HepG2 (cell line): ENCODE measurements at regions not wholly inside any gene's neighbourhood (a gene's known extent, or its start where the extent isn't known, plus 50 kb on each side); places are given as distances from the start of the nearest gene placed in this dataset.

Experiments used
- ATAC-seq: fragments of 200-7000 bp; cut with Tn5 transposase; 3 replicates; pipeline ENCODE4 v1.9.1; 2020; ENCODE audit warnings: mild to moderate bottlenecking, moderate library complexity
- BruUV-seq: library from RNA; stranded (reverse); fragments of 400-500 nt; replicated peaks from 2 replicates; lab custom pipeline; 2021; lab: Mats Ljungman, UMichigan
- CTCF ChIA-PET: fragments of 300-600 bp; formaldehyde crosslinking; extraction: SDS; loops from one replicate; lab custom pipeline; 2021; ENCODE audit warnings: low total read pairs, inconsistent platforms, low intra/inter-chr PET ratio; lab: Yijun Ruan, JAX
- POLR2A ChIA-PET: fragments of 350-600 bp; sonication (Branson Sonifier 250); formaldehyde crosslinking; loops from one replicate; lab custom pipeline; 2020; ENCODE audit warnings: antibody characterized with exemption, inconsistent platforms; lab: Yijun Ruan, JAX
- DNase-seq: peaks from one replicate; pipeline ENCODE4 v3.0.0-alpha.2; 2015; ENCODE audit warnings: low spot score
- FAIRE-seq: peaks from 3 replicates; lab custom pipeline; 2011; peaks lifted over from hg19 to GRCh38; lab: Jason Lieb, UNC
- H2AFZ ChIP-seq: one replicate; pipeline ENCODE4 v1.6.1; 2011; ENCODE audit warnings: low read length, inconsistent platforms
- H3K27ac ChIP-seq: fragments of 300-600 bp; 3 replicates; pipeline ENCODE4 v1.8.0; 2011; ENCODE audit warnings: mixed run types, mild to moderate bottlenecking, mixed read lengths, low read length, inconsistent platforms; ENCODE audit not compliant: insufficient read depth; ENCODE audit errors: extremely low read length
- H3K27me3 ChIP-seq, 2 experiments: fragments of 200-600 bp in 1 of 2; 2 replicates in 1 of 2; 3 replicates in 1 of 2; pipeline versions ENCODE4 v1.6.0 to v1.8.0; 2011; ENCODE audit warnings: low read length in 2 of 2, mild to moderate bottlenecking in 2 of 2, moderate library complexity in 2 of 2, inconsistent platforms in 1 of 2; ENCODE audit not compliant: insufficient read depth in 2 of 2, control insufficient read depth in 1 of 2
- H3K36me3 ChIP-seq, 2 experiments: fragments of 200-600 bp in 1 of 2; replicated peaks in 1 of 2; 2 replicates in 1 of 2; 3 replicates in 1 of 2; pipeline versions ENCODE4 v1.5.1 to v1.8.0; 2011; ENCODE audit warnings: low read length in 2 of 2, inconsistent platforms in 1 of 2; ENCODE audit not compliant: insufficient read depth in 2 of 2, control insufficient read depth in 1 of 2
- H3K4me1 ChIP-seq: 2 replicates; pipeline ENCODE4 v1.5.1; 2012; ENCODE audit warnings: low read length, inconsistent platforms; ENCODE audit not compliant: insufficient read depth
- H3K4me2 ChIP-seq: 2 replicates; pipeline ENCODE4 v1.6.0; 2011; ENCODE audit warnings: low read depth, low read length, inconsistent platforms
- H3K4me3 ChIP-seq, 3 experiments: fragments of 200-600 bp in 1 of 3; sonication (generic), shearing (Covaris generic) in 1 of 3; replicated peaks in 1 of 3; 2 replicates each; pipeline ENCODE4 v1.5.1; 2011 to 2016; ENCODE audit warnings: low read length in 3 of 3, inconsistent platforms in 2 of 3, low read depth in 2 of 3, mild to moderate bottlenecking in 2 of 3, control low read depth in 1 of 3, mixed read lengths in 1 of 3; ENCODE audit not compliant: insufficient read depth in 1 of 3
- H3K79me2 ChIP-seq: one replicate; pipeline ENCODE4 v1.6.1; 2011; ENCODE audit warnings: low read length, inconsistent platforms; ENCODE audit not compliant: insufficient read depth
- H3K9ac ChIP-seq: 2 replicates; pipeline ENCODE4 v1.6.0; 2011; ENCODE audit warnings: mild to moderate bottlenecking, low read depth, low read length, inconsistent platforms; ENCODE audit not compliant: insufficient read depth
- H3K9me3 ChIP-seq: 2 replicates; pipeline ENCODE4 v1.5.1; 2012; ENCODE audit warnings: mild to moderate bottlenecking, low read length
- H4K20me1 ChIP-seq: 2 replicates; pipeline ENCODE4 v1.6.0; 2011; ENCODE audit warnings: inconsistent platforms, mild to moderate bottlenecking, low read length, moderate library complexity; ENCODE audit not compliant: insufficient read depth
- AGO1 ChIP-seq: fragments of 200-400 bp; formaldehyde crosslinking; IDR thresholded peaks from 2 replicates; pipeline ENCODE4 v1.6.1; 2017; ENCODE audit warnings: mild to moderate bottlenecking, low read depth, low read length, moderate library complexity; ENCODE audit not compliant: poor library complexity, severe bottlenecking
- ELK4 ChIP-seq: sonication (generic); formaldehyde crosslinking; IDR thresholded peaks from 2 replicates; pipeline ENCODE4 v1.9.0; 2021; ENCODE audit warnings: missing genetic modification reagents, borderline replicate concordance
- FOXJ3 ChIP-seq: sonication (generic); formaldehyde crosslinking; IDR thresholded peaks from 2 replicates; pipeline ENCODE4 v1.4.0; 2020; ENCODE audit warnings: missing genetic modification reagents, mild to moderate bottlenecking, borderline replicate concordance
- HES4 ChIP-seq: sonication (generic); formaldehyde crosslinking; IDR thresholded peaks from 2 replicates; pipeline ENCODE4 v1.9.0; 2021; ENCODE audit warnings: mild to moderate bottlenecking, missing genetic modification reagents, borderline replicate concordance
- SALL1 ChIP-seq: sonication (generic); formaldehyde crosslinking; IDR thresholded peaks from 2 replicates; pipeline ENCODE4 v1.8.0; 2022; ENCODE audit warnings: mild to moderate bottlenecking, missing genetic modification reagents
- SRSF1 ChIP-seq: fragments of 200-400 bp; formaldehyde crosslinking; optimal IDR thresholded peaks from 2 replicates; pipeline ENCODE3; 2017; ENCODE audit warnings: mild to moderate bottlenecking, low read depth, low read length, moderate library complexity
- SSRP1 ChIP-seq: IDR thresholded peaks from 2 replicates; pipeline ENCODE4 v1.6.1; 2016; ENCODE audit warnings: control low read depth
- TRIM24 ChIP-seq: sonication (generic); formaldehyde crosslinking; IDR thresholded peaks from 2 replicates; pipeline ENCODE4 v1.8.0; 2022; ENCODE audit warnings: mild to moderate bottlenecking, missing genetic modification reagents
- ZFP41 ChIP-seq: sonication (generic); formaldehyde crosslinking; IDR thresholded peaks from 2 replicates; pipeline ENCODE4 v1.4.0; 2020; ENCODE audit warnings: mild to moderate bottlenecking, missing genetic modification reagents, borderline replicate concordance
- ZNF383 ChIP-seq: sonication (generic); formaldehyde crosslinking; IDR thresholded peaks from 2 replicates; pipeline ENCODE4 v1.4.0; 2020; ENCODE audit warnings: missing genetic modification reagents, mild to moderate bottlenecking, borderline replicate concordance
- ZNF441 ChIP-seq: sonication (generic); formaldehyde crosslinking; IDR thresholded peaks from 2 replicates; pipeline ENCODE4 v1.7.0; 2021; ENCODE audit warnings: missing genetic modification reagents, borderline replicate concordance
- ZNF460 ChIP-seq: sonication (generic); formaldehyde crosslinking; IDR thresholded peaks from 2 replicates; pipeline ENCODE4 v1.5.1; 2020; ENCODE audit warnings: missing genetic modification reagents, mild to moderate bottlenecking, borderline replicate concordance
- ZNF546 ChIP-seq: sonication (generic); formaldehyde crosslinking; conservative IDR thresholded peaks from 2 replicates; pipeline ENCODE4 v1.8.1; 2023; ENCODE audit warnings: mild to moderate bottlenecking, missing genetic modification reagents
- ZNF552 ChIP-seq: sonication (generic); formaldehyde crosslinking; IDR thresholded peaks from 2 replicates; pipeline ENCODE4 v1.9.0; 2022; ENCODE audit warnings: missing genetic modification reagents, mild to moderate bottlenecking, borderline replicate concordance
- WGBS: methylation state at CpG from one replicate; pipeline ENCODE4 v1.1.6; 2017; ENCODE audit warnings: low lambda C conversion rate; 5-methylcytosine and 5-hydroxymethylcytosine counted together
- in situ Hi-C: cut with HindIII; loops from 2 replicates; pipeline ENCODE4 v1.10.0; 2017; ENCODE audit warnings: low pct_unique_long_range_greater_than_20kb; ENCODE audit not compliant: extremely low pct_ligation_motif_present
- intact Hi-C: fragments of 100-400 bp; cut with micrococcal nuclease; formaldehyde crosslinking; loops from one replicate; pipeline ENCODE4 v1.10.0; 2022; ENCODE audit not compliant: unreplicated experiment
- TF ChIP-seq, protein P1 (sequence below): sonication (generic); formaldehyde crosslinking; IDR thresholded peaks from 2 replicates; pipeline ENCODE4 v1.4.0; 2020; ENCODE audit warnings: missing genetic modification reagents, mild to moderate bottlenecking, borderline replicate concordance

DNA sequence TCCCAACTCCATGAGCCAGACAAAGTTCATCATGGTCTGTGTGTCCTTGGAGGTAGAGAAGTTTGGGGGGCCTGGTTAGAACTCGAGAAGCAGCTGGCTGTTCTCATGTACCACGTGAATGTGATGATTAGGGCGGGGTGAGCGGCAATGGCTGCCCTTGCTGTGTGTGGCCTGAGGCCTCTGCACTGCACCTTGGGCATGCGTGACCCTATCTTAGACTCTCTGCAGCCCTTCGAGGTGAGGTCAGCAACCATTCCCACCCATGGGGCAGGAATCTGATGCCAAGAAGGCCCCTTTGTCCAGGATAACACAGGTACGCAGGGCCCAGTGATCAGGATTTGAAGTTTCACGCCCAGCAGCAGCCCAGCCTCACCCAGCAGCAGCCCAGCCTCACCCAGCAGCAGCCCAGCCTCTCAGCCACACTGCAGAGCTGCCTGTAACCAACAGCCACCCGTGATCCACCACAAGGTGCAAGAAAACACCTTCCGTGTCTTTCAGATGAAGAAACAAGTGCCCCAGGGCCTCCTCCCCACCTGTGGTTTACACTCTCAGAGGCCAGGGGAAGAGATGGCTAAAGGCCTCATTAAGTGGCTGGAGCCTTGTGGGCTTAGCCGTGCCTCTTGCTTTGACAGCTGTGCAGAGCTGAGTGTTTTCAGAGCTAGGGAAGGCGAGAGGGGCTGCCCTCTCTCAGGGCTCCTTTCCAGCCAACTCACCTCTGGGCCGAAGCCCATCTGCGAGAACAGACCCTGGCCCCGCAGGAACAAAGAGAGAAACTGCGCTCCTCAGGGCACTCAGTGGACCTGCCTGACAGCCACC is 195.2 kb upstream of the CDH4 start:
- in situ Hi-C loops (no loop called here), intact Hi-C loops (no loop called here)
- no peak overlapping the region for H3K4me2 ChIP-seq
- H3K4me3 ChIP-seq: no peak overlapping the region
- FAIRE-seq (no peak), DNase-seq (no peak), ATAC-seq (peak; percentile 16; the same call in 1 of the 3 replicates)
- TF ChIP-seq SRSF1: no peak
- TF ChIP-seq ZNF460 (CRISPR knock-in tag): no peak
- TF ChIP-seq, protein P1, sequence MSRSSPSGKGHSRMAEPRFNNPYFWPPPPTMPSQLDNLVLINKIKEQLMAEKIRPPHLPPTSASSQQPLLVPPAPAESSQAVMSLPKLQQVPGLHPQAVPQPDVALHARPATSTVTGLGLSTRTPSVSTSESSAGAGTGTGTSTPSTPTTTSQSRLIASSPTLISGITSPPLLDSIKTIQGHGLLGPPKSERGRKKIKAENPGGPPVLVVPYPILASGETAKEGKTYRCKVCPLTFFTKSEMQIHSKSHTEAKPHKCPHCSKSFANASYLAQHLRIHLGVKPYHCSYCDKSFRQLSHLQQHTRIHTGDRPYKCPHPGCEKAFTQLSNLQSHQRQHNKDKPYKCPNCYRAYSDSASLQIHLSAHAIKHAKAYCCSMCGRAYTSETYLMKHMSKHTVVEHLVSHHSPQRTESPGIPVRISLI (CRISPR knock-in tag): no peak
- no peak for TF ChIP-seq ZFP41
- no peak for TF ChIP-seq TRIM24
- TF ChIP-seq SSRP1: no peak
- TF ChIP-seq ZNF383 (CRISPR knock-in tag): no peak
- TF ChIP-seq ELK4: no peak
- no peak for TF ChIP-seq ZNF546 (CRISPR knock-in tag)
- TF ChIP-seq ZNF552 (CRISPR knock-in tag): no peak
- no peak for TF ChIP-seq SALL1 (CRISPR knock-in tag)
- TF ChIP-seq FOXJ3 (CRISPR knock-in tag): no peak
- no peak for TF ChIP-seq HES4 (CRISPR knock-in tag)
- no peak for TF ChIP-seq ZNF441
- TF ChIP-seq AGO1: no peak
- no TSS peak for BruUV-seq
- ChIA-PET CTCF (no interaction called here), POLR2A (no interaction called here)
- no peak overlapping the region for H3K27ac ChIP-seq
- 20% methylated on average over 13 of the region's 16 CpGs for WGBS
- H3K4me1 ChIP-seq: no peaks in the 10 kb centered on the region
- H3K36me3 ChIP-seq: no peaks in the 10 kb centered on the region
- H3K9me3 ChIP-seq: no peaks in the 10 kb centered on the region
- no peaks in the 10 kb centered on the region for H3K79me2 ChIP-seq
- peaks cover 2 to 65% of the 10 kb centered on the region in 2 experiments for H3K27me3 ChIP-seq
- no peaks in the 10 kb centered on the region for H4K20me1 ChIP-seq
- H3K9ac ChIP-seq: no peak overlapping the region
- H2AFZ ChIP-seq: no peak overlapping the region
